GM23338 (cell line): ENCODE measurements at regions not wholly inside any gene's neighbourhood (a gene's known extent, or its start where the extent isn't known, plus 50 kb on each side); places are given as distances from the start of the nearest gene placed in this dataset.

Experiments used
- ATAC-seq: fragments of 200-7000 bp; cut with Tn5 transposase; 3 replicates; pipeline ENCODE4 v1.9.1; 2020
- DNase-seq: peaks from one replicate; pipeline ENCODE4 v3.0.0-alpha.2; 2015; ENCODE audit warnings: low spot score
- H2AFZ ChIP-seq: fragments of 200-600 bp; sonication (generic); 2 replicates; pipeline ENCODE4 v1.8.0; 2016; ENCODE audit warnings: antibody characterized with exemption, mild to moderate bottlenecking, moderate library complexity
- H3F3A ChIP-seq: fragments of 200-600 bp; sonication (generic); replicated peaks from 2 replicates; pipeline ENCODE4 v1.8.0; 2017; ENCODE audit warnings: antibody characterized with exemption, mixed run types, low read depth
- H3K27ac ChIP-seq: fragments of 200-600 bp; sonication (generic); 2 replicates; pipeline ENCODE4 v1.6.1; 2016; ENCODE audit warnings: low read depth
- H3K27me3 ChIP-seq: fragments of 200-600 bp; sonication (generic); 2 replicates; pipeline ENCODE4 v1.8.0; 2016; ENCODE audit warnings: mild to moderate bottlenecking, mixed run types, moderate library complexity; ENCODE audit not compliant: insufficient read depth
- H3K36me3 ChIP-seq: fragments of 200-600 bp; sonication (generic); 2 replicates; pipeline ENCODE4 v1.8.0; 2016; ENCODE audit warnings: mild to moderate bottlenecking; ENCODE audit not compliant: insufficient read depth
- H3K4me1 ChIP-seq: fragments of 200-600 bp; sonication (generic); 2 replicates; pipeline ENCODE4 v1.8.0; 2016; ENCODE audit warnings: mild to moderate bottlenecking, moderate library complexity; ENCODE audit not compliant: insufficient read depth
- H3K4me2 ChIP-seq: fragments of 200-600 bp; sonication (generic); 2 replicates; pipeline ENCODE4 v1.7.1; 2017; ENCODE audit warnings: mixed run types
- H3K4me3 ChIP-seq: fragments of 200-600 bp; sonication (generic); 2 replicates; pipeline ENCODE4 v1.6.1; 2016; ENCODE audit warnings: mixed run types
- H3K79me2 ChIP-seq: fragments of 200-600 bp; sonication (generic); replicated peaks from 2 replicates; pipeline ENCODE4 v1.8.0; 2017; ENCODE audit warnings: mild to moderate bottlenecking; ENCODE audit not compliant: insufficient read depth
- H3K9me2 ChIP-seq: fragments of 200-600 bp; sonication (generic); 2 replicates; pipeline ENCODE4 v1.8.0; 2017; ENCODE audit not compliant: insufficient read depth
- H4K20me1 ChIP-seq: fragments of 200-600 bp; sonication (generic); replicated peaks from 2 replicates; pipeline ENCODE4 v1.8.0; 2017; ENCODE audit warnings: mild to moderate bottlenecking; ENCODE audit not compliant: insufficient read depth
- H3K27ac Mint-ChIP-seq: 2 replicates; pipeline ENCODE4 v1.8.0; 2020; ENCODE audit warnings: inconsistent platforms, mild to moderate bottlenecking, moderate library complexity, mixed read lengths
- H3K27me3 Mint-ChIP-seq: 3 replicates; pipeline ENCODE4 v1.8.0; 2022; ENCODE audit warnings: low read depth, mild to moderate bottlenecking, moderate library complexity, mixed read lengths, inconsistent platforms; ENCODE audit not compliant: insufficient read depth, poor library complexity
- H3K36me3 Mint-ChIP-seq: 3 replicates; pipeline ENCODE4 v1.8.0; 2021; ENCODE audit warnings: low read depth, mild to moderate bottlenecking, inconsistent platforms, moderate library complexity, mixed read lengths
- H3K4me1 Mint-ChIP-seq: 3 replicates; pipeline ENCODE4 v1.8.0; 2020; ENCODE audit warnings: mild to moderate bottlenecking, inconsistent platforms, mixed read lengths
- H3K4me3 Mint-ChIP-seq: 3 replicates; pipeline ENCODE4 v1.8.0; 2021; ENCODE audit warnings: moderate library complexity, mild to moderate bottlenecking, inconsistent platforms, mixed read lengths
- H3K9me3 Mint-ChIP-seq: 3 replicates; pipeline ENCODE4 v1.8.0; 2020; ENCODE audit warnings: moderate library complexity, mild to moderate bottlenecking, inconsistent platforms, mixed read lengths
- CREB1 ChIP-seq: fragments of 250-450 bp; sonication (Bioruptor Pico); IDR thresholded peaks from 2 replicates; pipeline ENCODE4 v1.5.0; 2020; ENCODE audit warnings: low read depth, mild to moderate bottlenecking, moderate library complexity
- CTCF ChIP-seq, 2 experiments: fragments of 200-600 bp in 1 of 2; sonication (generic) in 1 of 2; conservative IDR thresholded peaks; 2 replicates each; pipeline versions ENCODE4 v1.5.1 to v1.6.1; 2016 to 2017; ENCODE audit warnings: antibody characterized with exemption in 2 of 2, low read depth in 2 of 2, mild to moderate bottlenecking in 2 of 2, moderate library complexity in 1 of 2
- ETS1 ChIP-seq: IDR thresholded peaks from 2 replicates; pipeline ENCODE4 v1.6.1; 2016; ENCODE audit warnings: antibody characterized with exemption
- EZH2 ChIP-seq: fragments of 200-600 bp; sonication (generic); IDR thresholded peaks from one replicate; pipeline ENCODE4 v1.8.0; 2017; ENCODE audit warnings: antibody characterized with exemption, mild to moderate bottlenecking, low read depth; ENCODE audit not compliant: unreplicated experiment
- EZH2phosphoT487 ChIP-seq: fragments of 200-600 bp; sonication (generic); IDR thresholded peaks from one replicate; pipeline ENCODE4 v1.8.1; 2018; ENCODE audit warnings: antibody characterized with exemption; ENCODE audit not compliant: unreplicated experiment
- JUNB ChIP-seq: IDR thresholded peaks from one replicate; pipeline ENCODE4 v1.6.1; 2016; ENCODE audit warnings: antibody characterized with exemption; ENCODE audit not compliant: unreplicated experiment
- NANOG ChIP-seq: IDR thresholded peaks from 2 replicates; pipeline ENCODE4 v1.6.1; 2016; ENCODE audit warnings: antibody characterized with exemption, borderline replicate concordance
- POLR2AphosphoS5 ChIP-seq: IDR thresholded peaks from 2 replicates; pipeline ENCODE4 v1.6.1; 2016; ENCODE audit warnings: antibody characterized with exemption, low read depth
- REST ChIP-seq: IDR thresholded peaks from one replicate; pipeline ENCODE4 v1.6.1; 2018; ENCODE audit warnings: antibody characterized with exemption; ENCODE audit not compliant: unreplicated experiment
- STAT1 ChIP-seq: IDR thresholded peaks from one replicate; pipeline ENCODE4 v1.6.1; 2016; ENCODE audit warnings: antibody characterized with exemption; ENCODE audit not compliant: unreplicated experiment
- ZNF114 ChIP-seq: fragments of 250-450 bp; sonication (Bioruptor Pico); IDR thresholded peaks from 2 replicates; pipeline ENCODE4 v1.5.0; 2020; ENCODE audit warnings: mild to moderate bottlenecking, moderate library complexity
- ZNF331 ChIP-seq: fragments of 250-450 bp; sonication (Bioruptor Pico); IDR thresholded peaks from 2 replicates; pipeline ENCODE4 v1.5.0; 2020; ENCODE audit warnings: low read depth, mild to moderate bottlenecking, moderate library complexity
- ZNF462 ChIP-seq: fragments of 250-450 bp; sonication (Bioruptor Pico); IDR thresholded peaks from 2 replicates; pipeline ENCODE4 v1.5.0; 2020; ENCODE audit warnings: mild to moderate bottlenecking, moderate library complexity

GRCh38 chr5:174472956-174473355 lies 251.4 kb upstream of the MSX2 start:
- H3K27ac ChIP-seq = no peak overlapping the region
- Mint-ChIP-seq H3K27me3 (no peaks in the 10 kb centered on the region), H3K9me3 (peaks cover 27% of the 10 kb centered on the region; the same call in 2 of the 3 replicates), H3K27ac (no peak overlapping the region), H3K4me3 (no peak overlapping the region), H3K4me1 (no peaks in the 10 kb centered on the region), H3K36me3 (peaks cover 3% of the 10 kb centered on the region; the same call in 2 of the 3 replicates)
- H2AFZ ChIP-seq = no peak overlapping the region
- no peaks in the 10 kb centered on the region for H3K9me2 ChIP-seq
- TF ChIP-seq POLR2AphosphoS5 (no peak), ETS1 (no peak), CTCF (conservative IDR thresholded peaks at IDR 0.05; ENCODE audit: low read depth in 2 of 2) (no peak), EZH2 (no peak), STAT1 (no peak), ZNF331 (CRISPR knock-in tag) (no peak), CREB1 (CRISPR knock-in tag) (no peak), NANOG (no peak), EZH2phosphoT487 (no peak), ZNF462 (CRISPR knock-in tag) (no peak), REST (no peak), ZNF114 (CRISPR knock-in tag) (no peak), JUNB (no peak)
- no peaks in the 10 kb centered on the region for H3K36me3 ChIP-seq
- H3F3A ChIP-seq = no peaks in the 10 kb centered on the region
- H4K20me1 ChIP-seq = no peaks in the 10 kb centered on the region
- H3K79me2 ChIP-seq = no peaks in the 10 kb centered on the region
- H3K4me2 ChIP-seq = no peak overlapping the region
- H3K4me1 ChIP-seq = no peaks in the 10 kb centered on the region
- no peaks in the 10 kb centered on the region for H3K27me3 ChIP-seq
- H3K4me3 ChIP-seq = no peak overlapping the region
- ATAC-seq (no peak), DNase-seq (no peak)
